Nephron (organoid): ENCODE measurements at regions not wholly inside any gene's neighbourhood (a gene's known extent, or its start where the extent isn't known, plus 50 kb on each side); places are given as distances from the start of the nearest gene placed in this dataset.

Source experiments
- H3K27ac Mint-ChIP-seq, 3 experiments: 2 replicates each; pipeline ENCODE4 v1.8.0; 2020; ENCODE audit warnings: mixed read lengths in 3 of 3, mild to moderate bottlenecking in 2 of 3, moderate library complexity in 1 of 3
- H3K27me3 Mint-ChIP-seq: 2 replicates; pipeline ENCODE4 v1.8.0; 2021; ENCODE audit warnings: low read depth, mild to moderate bottlenecking, moderate library complexity, mixed read lengths
- H3K36me3 Mint-ChIP-seq: 2 replicates; pipeline ENCODE4 v1.8.0; 2020; ENCODE audit warnings: low read depth, mixed read lengths
- H3K4me1 Mint-ChIP-seq: 2 replicates; pipeline ENCODE4 v1.8.0; 2020; ENCODE audit warnings: mixed read lengths
- H3K4me3 Mint-ChIP-seq, 3 experiments: 2 replicates each; pipeline ENCODE4 v1.8.0; 2020; ENCODE audit warnings: mild to moderate bottlenecking in 3 of 3, mixed read lengths in 3 of 3, moderate library complexity in 2 of 3
- H3K9me3 Mint-ChIP-seq: 2 replicates; pipeline ENCODE4 v1.8.0; 2020; ENCODE audit warnings: mixed read lengths
- TF ChIP-seq, protein P1 (sequence below), 3 experiments: fragments of 200-600 bp; sonication (generic); IDR thresholded peaks; one replicate each; pipeline ENCODE4 v1.5.0; 2021; ENCODE audit warnings: antibody characterized with exemption in 3 of 3; ENCODE audit not compliant: unreplicated experiment in 3 of 3

DNA sequence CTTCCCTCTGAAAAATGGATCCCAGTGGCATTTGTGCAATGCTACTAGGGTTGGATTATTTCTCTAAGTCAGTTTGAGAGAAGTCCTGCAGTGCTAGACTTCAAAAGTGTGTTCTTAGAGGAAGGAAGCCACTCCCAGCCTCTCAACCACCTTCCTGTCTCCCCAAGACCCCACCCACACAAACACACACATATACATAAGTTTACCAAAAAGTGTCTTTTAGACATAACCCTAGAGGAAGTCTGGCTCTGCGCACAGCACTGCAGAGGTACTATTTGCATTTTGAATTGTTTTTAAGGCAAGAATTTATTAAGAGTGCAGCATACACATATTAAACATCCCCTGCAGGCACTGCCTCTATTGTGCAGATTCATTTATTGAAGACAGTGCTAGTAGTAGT, 127.3 kb downstream of the HHIPL2 start:
- TF ChIP-seq, protein P1, sequence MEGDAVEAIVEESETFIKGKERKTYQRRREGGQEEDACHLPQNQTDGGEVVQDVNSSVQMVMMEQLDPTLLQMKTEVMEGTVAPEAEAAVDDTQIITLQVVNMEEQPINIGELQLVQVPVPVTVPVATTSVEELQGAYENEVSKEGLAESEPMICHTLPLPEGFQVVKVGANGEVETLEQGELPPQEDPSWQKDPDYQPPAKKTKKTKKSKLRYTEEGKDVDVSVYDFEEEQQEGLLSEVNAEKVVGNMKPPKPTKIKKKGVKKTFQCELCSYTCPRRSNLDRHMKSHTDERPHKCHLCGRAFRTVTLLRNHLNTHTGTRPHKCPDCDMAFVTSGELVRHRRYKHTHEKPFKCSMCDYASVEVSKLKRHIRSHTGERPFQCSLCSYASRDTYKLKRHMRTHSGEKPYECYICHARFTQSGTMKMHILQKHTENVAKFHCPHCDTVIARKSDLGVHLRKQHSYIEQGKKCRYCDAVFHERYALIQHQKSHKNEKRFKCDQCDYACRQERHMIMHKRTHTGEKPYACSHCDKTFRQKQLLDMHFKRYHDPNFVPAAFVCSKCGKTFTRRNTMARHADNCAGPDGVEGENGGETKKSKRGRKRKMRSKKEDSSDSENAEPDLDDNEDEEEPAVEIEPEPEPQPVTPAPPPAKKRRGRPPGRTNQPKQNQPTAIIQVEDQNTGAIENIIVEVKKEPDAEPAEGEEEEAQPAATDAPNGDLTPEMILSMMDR (IDR thresholded peaks at IDR 0.05; ENCODE audit: unreplicated experiment in 3 of 3): no peak
- Mint-ChIP-seq H3K27me3 (peaks cover 6% of the 10 kb centered on the region), H3K36me3 (no peaks in the 10 kb centered on the region), H3K27ac (no peak overlapping the region), H3K4me3 (no peak overlapping the region), H3K4me1 (no peaks in the 10 kb centered on the region), H3K9me3 (peaks cover 13% of the 10 kb centered on the region)

DNA sequence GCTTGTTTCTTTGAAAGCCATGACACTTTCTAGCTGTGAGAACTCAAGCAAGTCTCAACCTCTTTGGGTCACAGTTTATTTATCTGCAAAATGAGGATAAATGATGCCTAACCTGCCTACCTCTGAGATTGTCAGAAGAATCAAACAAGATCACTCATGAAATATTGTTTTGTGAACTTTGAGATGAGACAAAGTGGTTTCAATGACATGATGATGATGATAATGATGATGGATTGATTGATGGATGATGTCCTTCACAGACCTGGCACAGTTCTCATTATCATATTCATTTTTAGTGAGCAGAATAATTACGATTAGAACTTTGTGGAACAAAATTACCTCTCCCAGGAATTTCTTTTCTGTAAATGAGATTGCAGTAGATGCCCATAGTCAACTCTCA, 129.2 kb downstream of the HHIPL2 start:
- Mint-ChIP-seq H3K9me3 (peaks cover 7% of the 10 kb centered on the region), H3K27me3 (peaks cover 6% of the 10 kb centered on the region), H3K4me3 (no peak overlapping the region), H3K4me1 (no peaks in the 10 kb centered on the region), H3K27ac (no peak overlapping the region), H3K36me3 (no peaks in the 10 kb centered on the region)
- TF ChIP-seq, protein P1 (IDR thresholded peaks at IDR 0.05; ENCODE audit: unreplicated experiment in 3 of 3): no peak

DNA sequence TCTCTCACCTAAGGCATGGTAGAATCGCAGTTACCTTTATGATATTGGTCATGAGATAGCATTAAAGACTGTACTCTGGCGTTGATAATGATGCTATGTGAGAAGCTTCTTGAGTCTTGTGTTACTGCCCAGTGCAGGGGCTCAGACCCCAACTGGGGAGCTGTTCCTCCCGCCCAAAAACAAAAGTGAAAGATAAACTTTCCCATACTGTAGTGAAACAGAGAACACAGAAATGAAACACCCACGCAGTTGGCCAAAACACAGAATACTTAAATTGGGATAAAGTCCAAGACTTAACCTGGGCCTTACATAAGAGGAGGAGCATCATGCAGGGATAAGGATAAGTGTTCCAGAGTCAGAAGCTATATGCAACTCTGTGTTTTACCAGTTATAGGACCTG, 130.6 kb downstream of the HHIPL2 start:
- H3K9me3 Mint-ChIP-seq: no peaks in the 10 kb centered on the region
- peaks cover 6% of the 10 kb centered on the region for H3K27me3 Mint-ChIP-seq
- H3K27ac Mint-ChIP-seq: no peak overlapping the region
- H3K36me3 Mint-ChIP-seq: no peaks in the 10 kb centered on the region
- TF ChIP-seq, protein P1 (IDR thresholded peaks at IDR 0.05; ENCODE audit: unreplicated experiment in 3 of 3): no peak
- H3K4me3 Mint-ChIP-seq: no peak overlapping the region
- no peaks in the 10 kb centered on the region for H3K4me1 Mint-ChIP-seq

DNA sequence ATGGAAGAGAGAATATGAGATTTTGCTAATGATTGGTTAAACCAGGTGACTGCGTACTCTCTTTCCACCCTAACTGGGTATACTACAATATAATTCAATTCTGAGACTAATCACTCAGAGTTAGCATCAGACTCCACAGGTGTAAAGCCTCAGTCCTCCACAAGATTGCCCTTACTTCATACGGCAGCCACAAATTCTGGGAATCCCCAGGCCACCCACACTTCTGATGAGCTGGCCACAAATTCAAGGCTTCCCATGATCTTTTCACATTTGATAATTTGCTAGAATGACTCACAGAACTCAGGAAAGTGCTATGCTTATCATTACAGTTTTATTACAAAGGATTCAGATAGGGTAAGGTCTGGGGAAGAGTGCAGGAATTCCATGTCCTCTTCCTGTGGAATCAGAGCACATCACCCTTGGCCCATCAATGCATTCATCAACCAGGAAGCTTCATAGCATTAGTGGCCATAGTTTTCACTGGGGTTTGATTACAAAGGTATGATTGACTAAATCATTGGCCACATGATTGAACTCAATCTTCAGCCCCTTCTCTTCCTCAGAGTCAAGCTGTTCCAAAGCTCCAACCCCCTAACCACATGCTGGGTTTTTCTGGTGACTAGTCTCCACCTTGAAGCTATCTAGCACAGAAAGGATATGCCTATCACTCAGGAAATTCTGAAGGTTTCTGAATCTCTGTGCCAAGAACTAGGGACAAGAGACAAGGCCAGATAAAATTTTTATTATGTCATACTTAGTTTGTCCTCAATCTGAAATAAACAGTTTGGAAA, 131.7 kb downstream of the HHIPL2 start:
- TF ChIP-seq, protein P1 (IDR thresholded peaks at IDR 0.05; ENCODE audit: unreplicated experiment in 3 of 3): no peak
- no peak overlapping the region for H3K27ac Mint-ChIP-seq
- no peaks in the 10 kb centered on the region for H3K4me1 Mint-ChIP-seq
- H3K27me3 Mint-ChIP-seq: peaks cover 6% of the 10 kb centered on the region
- H3K4me3 Mint-ChIP-seq: no peak overlapping the region
- no peaks in the 10 kb centered on the region for H3K9me3 Mint-ChIP-seq
- no peaks in the 10 kb centered on the region for H3K36me3 Mint-ChIP-seq

DNA sequence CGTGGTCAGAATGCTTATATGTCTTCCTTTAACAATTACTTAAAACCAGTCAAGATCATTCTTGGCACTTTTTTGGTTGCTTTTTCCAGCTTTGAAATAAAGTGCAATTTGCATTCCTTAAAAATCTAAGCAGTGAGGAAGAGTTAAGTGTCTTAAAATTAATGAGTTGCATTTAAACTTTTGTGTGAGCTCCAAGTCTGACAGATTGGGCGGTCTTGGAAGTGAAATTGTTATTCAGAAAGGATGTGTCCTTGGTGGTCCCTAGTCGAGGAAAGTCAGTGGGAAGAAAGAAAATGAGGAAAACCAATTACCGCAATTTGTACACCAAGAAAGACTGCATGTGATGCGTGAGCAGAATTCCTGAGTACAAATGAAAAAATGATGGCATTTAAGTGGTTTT, 132.5 kb downstream of the HHIPL2 start:
- TF ChIP-seq, protein P1 (IDR thresholded peaks at IDR 0.05; ENCODE audit: unreplicated experiment in 3 of 3): no peak

DNA sequence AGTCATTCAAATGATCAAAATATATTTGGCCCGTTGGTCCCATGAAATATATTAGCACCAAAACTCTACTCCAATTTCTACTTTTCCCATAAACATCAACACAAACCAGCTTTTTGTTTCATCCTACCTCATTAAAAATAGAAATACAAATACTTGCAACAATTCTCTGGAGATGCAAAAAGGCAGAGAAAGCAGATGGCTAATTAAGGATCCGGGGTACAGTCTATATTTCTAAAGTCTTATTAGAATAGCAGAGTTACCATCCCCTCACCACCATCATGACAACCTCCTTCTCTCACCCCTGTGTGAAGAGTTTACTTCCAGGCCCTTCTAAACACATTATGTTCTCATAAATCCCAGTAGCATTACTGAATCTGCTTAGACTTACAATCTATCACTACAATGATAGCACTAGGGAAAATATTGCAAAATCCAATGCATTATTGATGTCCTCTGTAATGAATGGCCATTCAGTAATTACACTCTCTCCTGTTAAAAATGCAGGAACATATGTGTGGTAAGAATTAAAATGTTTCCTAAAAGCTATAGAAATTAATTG, 133.8 kb downstream of the HHIPL2 start:
- Mint-ChIP-seq H3K27me3 (no peaks in the 10 kb centered on the region), H3K4me1 (no peaks in the 10 kb centered on the region)

More for the DNA sequence above, 132.5 kb downstream of the HHIPL2 start:
- Mint-ChIP-seq H3K36me3 (no peaks in the 10 kb centered on the region), H3K27ac (no peak overlapping the region), H3K4me1 (no peaks in the 10 kb centered on the region), H3K27me3 (peaks cover under 1% of the 10 kb centered on the region), H3K4me3 (no peak overlapping the region), H3K9me3 (no peaks in the 10 kb centered on the region)

More for the DNA sequence above, 133.8 kb downstream of the HHIPL2 start:
- Mint-ChIP-seq H3K4me3 (no peak overlapping the region), H3K9me3 (no peaks in the 10 kb centered on the region), H3K27ac (no peak overlapping the region), H3K36me3 (no peaks in the 10 kb centered on the region)
- TF ChIP-seq, protein P1 (IDR thresholded peaks at IDR 0.05; ENCODE audit: unreplicated experiment in 3 of 3): no peak
